NCI-H2029 (cell line): ENCODE measurements at regions not wholly inside any gene's neighbourhood (a gene's known extent, or its start where the extent isn't known, plus 50 kb on each side); places are given as distances from the start of the nearest gene placed in this dataset.
A peak's percentile ranks its signal among the peaks of the same experiment; 100 is the strongest.

Experiments used
- DNase-seq: peaks from one replicate; lab custom pipeline; 2025; lab: John Stamatoyannopoulos, UW

DNA sequence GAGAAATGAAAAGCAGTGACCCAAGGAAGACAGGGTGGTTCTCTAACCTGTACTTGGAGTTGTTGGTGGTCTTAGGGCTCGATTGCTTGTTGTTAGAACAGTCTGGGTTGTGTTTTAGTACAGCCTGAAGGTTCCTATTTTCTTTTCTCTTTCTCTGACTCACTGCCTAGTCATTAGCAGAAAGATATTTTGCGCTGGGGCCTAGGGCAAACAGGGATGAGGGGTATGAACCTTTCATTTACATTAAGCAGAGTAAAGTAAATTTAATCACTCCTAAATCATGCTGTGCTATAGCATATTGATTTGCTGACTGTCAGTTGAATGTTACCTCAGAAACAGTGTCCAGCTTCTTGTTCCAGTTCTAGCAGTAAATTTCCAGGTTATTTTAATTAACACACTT, 197.2 kb downstream of the RWDD3 start:
- DNase-seq: no peak

DNA sequence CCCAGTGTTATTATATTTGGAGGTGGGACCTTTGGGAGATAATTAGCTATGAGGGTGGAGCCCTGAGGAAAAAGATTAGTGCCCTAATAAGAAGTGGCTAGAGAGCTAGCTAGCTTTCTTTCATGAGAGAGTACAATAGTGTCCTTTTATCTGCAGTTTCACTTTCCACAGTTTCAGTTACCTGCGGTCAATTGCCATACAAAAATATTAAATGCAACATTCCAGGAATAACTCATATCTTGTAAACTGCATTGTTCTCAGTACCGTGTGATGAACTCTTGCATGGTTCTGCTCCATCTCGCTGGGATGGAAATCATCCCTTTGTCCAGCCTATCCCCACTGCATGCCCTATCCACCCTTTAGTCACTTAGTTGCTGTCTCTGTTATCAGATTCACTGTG, 201.6 kb downstream of the RWDD3 start:
- no peak for DNase-seq

DNA sequence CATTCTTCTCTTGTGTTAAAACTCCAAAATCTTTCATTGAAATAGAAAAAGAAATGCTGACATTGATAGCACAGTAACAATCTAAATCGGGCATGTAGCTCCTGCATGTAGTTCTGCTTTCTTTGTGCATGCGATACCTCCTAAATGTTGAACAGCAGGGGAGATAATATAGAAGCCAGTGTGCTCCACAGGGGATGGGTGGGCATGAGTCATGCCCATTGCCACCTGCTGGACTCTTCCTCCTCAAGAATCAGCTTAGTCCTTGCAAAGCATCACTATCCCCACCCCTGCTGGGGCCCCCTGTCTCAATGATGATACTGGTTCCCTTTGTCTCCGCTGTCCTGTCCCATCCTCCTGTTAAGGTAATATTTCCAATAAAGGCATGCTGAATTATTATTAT, 203.0 kb downstream of the RWDD3 start:
- DNase-seq: no peak

DNA sequence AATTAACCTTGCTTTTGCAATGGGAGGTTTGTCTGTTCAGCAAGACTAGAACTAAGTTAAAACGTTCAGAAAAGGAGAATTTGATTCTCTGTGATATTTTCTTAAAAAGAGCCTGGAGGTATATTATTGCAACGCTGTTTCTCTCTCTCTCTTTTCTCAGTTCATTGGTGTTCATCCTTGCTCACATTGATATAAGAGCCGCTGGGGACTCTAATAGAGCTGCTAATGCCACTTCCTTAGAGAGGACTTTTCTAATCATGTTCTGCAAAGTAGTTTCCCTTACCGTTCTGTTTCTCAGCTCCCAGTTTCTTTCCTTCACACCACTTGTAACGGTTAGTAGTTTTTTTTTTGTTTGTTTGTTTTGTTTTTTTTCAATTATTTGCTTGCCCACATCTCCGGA, 203.8 kb downstream of the RWDD3 start:
- DNase-seq: no peak

DNA sequence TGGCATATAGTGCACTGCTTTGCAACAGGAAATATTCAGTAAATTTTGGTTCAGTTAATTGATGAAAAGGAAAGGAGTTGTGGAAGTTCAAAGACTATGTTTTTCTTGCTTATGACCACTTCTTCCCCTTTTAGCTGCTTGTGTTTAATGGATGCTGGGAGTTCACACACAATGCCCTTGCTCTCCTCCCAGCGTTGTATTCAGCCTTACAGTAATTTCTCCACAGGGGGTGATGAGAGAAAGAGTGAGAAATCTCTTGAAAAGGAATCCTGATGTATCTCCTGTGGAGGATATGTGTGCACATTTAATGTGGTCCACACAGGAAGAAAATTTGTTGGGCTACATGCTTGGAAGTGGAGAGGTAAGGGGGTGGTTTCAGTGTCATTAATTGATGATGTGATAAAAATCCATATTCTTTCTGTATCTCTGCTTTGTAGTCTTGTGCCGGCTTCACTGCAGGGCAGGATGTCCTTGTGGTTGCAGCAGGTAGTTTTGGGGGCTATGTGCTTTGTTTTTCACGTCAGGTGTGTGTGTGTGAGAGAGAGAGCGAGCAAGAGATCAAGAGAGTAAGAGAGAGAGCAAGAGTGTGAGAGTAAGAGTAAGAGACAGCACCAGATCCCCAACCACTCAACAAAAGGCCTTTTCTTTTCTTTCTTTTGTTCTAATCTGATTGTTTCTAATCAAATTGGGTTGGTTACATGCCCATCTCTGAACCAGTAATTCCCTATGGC, 204.4 kb downstream of the RWDD3 start:
- no peak for DNase-seq

DNA sequence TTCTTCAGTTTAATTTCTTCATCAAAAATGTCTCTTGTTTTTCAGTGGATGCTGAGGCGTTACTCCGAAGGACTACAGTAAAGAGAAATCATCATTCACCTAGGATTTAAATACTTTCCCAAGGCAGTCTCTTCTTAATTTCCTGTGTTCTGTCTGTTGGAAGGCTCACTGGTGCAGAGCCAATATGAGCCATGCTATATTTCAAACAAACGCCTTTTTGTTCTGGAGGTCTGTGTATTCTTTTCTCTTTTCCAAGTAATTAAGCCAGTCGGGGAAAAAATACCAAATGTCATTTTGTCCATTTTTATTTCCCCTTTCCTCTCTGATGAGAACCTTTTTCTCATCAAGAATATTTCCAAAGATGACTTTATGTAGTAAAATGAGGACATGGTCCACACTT, 206.5 kb downstream of the RWDD3 start:
- DNase-seq: no peak

DNA sequence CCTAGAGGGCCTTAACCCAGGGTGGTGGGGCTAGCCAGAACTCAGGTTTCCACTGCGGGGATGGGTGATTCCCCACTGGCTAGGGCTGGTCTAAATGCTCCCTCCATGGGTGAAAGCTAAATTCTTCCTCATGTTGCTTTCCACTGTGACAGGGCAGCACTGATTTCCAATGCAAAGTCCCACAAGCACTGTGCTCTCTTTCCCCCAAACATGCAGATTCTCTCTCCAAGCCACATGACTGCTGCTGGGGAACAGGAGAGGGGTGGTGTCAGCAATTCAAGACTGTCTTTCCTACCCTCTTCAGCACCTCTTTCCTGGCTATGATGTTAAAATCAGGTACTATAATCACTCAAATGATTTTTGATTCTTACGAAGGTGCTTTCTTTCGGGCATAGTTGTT, 215.5 kb downstream of the RWDD3 start:
- no peak for DNase-seq

DNA sequence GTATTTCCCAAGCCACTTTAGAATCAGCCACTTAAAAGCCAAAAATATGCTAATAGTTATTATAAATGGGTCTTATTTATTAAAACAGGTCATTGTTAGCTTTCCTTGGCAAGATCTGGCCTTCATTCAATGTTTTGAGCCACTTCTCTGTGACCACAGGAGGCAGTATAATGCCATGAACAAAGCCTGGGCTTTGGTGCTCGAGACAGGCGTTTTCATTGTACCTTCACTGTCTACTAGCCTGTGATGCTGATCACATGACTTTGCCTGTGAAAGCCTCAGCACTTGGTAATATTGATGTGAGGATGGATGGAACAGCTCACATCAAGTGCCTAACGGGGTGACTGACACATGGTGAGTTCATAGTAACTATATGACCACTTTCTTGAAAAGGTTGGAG, 217.0 kb downstream of the RWDD3 start:
- DNase-seq: no peak

DNA sequence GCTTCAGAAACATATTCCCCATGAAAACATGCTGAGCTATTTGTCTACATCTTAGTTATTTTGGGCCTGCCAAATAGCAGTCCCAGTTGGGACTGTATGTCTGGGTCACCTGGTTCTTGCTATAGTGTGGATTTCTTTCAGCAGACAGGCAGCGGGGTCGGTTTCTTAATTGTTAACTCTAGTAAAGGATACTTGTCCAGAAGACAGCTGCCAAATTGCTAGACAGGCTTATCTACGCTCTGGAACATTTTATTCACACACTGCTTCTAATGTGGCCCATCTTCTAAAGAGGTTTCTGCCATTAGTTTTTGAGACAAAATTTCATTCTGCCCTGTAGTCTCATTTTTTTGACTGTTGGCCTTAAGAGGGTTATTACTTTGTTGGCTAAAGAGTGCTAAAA, 217.9 kb downstream of the RWDD3 start:
- no peak for DNase-seq

DNA sequence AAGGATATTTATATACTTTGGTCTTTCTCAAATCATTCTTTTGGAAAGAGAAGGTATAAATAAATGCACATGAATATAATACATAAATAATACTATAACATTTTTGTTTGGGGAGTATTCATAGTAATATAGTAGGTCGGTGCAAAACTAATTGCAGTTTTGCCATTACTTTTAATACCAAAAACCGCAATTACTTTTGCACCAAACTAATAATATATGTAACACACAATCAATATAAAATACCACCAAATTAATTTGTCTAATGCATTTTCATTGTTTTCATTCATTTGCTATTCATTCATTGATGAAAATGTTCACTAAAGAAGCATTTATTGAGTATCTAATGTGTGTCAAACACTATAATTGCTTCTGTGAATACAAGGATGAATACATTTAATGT, 219.0 kb downstream of the RWDD3 start:
- DNase-seq: no peak

DNA sequence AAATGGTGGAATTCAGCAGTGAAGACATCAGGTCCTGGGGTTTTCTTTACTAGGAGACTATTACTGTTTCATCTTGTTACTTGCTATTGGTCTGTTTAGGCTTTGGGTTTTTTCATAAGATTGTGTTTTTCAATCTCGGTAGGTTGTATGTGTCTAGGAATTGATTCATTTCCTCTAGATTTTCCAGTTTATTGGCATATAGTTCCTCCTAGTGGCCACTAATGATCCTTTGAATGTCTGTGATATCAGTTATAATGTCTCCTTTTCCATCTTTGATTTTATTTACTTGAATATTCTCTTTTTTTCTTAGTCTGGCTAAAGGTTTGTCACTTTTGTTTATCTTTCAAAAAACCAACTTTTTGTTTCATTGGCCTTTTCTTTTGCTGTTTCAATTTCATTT, 233.0 kb downstream of the RWDD3 start:
- DNase-seq: no peak

DNA sequence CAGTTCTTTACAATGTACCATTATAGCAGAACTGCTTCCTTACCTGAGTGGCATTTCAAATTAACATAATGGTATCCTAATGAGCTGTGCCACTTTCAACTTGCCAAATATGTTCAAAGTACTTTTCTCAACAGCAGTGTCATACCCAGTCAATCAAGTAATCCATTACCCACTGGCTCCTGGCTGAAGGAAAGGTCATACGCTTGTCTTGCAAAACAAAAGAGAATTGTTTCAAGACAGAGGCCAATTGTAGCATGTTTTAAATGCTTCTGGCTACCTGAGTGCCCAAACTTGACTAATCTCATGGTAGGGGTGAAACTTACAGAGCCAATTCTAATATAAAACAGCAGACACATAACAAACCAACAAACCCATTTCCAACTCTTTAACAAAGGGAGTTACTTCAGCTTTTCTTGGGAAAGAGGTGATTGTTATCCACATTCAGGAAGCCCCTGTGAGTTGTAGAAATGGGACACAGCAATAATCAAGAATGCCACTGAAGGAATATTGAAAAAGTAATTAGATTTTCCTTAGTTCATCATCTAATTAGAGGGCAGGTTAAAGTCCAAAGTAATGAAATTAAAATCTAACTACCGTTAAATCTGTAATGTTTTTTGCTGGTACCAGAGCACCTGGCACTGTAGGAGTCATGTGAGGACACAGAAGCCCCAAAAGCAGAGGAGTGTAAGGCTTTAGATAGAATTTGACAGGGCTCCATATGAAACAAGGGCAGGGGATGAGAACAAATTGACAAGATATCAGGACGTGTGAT, 241.9 kb downstream of the RWDD3 start:
- no peak for DNase-seq

DNA sequence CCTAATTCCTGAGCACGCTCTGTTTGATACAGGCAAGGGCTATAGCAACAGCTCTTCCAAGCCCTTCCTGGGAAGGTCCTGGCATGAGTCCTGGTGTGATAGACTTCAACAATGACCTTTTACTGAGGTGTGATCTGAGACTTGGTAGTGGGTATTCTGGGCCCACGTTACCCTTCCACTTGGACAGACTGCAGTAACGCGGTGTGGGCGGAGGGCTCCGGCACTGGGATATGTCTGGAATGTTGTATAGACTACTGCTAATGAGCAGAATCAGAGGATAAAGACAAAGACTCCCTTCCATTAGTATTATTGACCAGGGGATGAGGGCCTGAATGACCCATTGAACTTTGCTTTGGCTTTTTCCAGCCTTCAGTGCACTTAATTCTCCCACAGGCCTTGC, 262.3 kb downstream of the RWDD3 start:
- no peak for DNase-seq

DNA sequence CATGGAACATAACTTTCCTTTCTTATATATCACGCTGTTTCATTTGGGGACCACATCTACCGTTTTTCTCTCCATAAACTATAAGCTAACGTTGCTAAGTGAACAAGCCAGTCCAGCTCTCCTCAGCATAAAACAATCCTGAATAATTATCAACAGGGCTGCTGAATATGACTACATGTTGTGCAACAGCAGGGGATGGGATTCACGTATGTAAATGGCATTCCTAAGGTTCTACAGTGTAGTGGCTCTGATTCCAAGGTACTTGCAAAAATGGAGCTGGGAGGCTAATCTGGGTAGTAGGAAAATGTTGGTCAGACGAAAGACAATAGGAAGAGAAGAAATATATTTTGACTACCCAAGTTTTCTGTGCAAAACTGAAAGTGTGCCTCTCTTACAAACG, 262.8 kb downstream of the RWDD3 start:
- no peak for DNase-seq

DNA sequence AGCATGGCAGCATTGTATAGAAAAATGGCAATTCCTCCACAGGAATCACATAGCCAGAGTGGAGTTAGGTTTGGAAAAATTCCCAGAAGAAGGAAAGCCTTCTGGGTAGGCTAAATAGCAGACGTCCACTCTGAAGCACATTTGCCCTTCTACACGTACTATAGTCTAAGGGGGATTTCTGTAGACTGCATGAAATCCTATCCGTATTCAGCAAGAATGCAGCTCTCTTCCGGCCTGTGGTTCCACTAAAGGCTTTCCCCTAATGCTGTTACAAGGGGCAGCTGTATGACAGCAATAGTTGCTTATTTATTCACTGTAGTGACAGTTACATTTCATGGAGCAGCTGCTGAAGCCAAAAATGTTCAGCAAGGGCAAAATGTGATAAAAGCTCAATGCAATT, 263.6 kb downstream of the RWDD3 start:
- no peak for DNase-seq

DNA sequence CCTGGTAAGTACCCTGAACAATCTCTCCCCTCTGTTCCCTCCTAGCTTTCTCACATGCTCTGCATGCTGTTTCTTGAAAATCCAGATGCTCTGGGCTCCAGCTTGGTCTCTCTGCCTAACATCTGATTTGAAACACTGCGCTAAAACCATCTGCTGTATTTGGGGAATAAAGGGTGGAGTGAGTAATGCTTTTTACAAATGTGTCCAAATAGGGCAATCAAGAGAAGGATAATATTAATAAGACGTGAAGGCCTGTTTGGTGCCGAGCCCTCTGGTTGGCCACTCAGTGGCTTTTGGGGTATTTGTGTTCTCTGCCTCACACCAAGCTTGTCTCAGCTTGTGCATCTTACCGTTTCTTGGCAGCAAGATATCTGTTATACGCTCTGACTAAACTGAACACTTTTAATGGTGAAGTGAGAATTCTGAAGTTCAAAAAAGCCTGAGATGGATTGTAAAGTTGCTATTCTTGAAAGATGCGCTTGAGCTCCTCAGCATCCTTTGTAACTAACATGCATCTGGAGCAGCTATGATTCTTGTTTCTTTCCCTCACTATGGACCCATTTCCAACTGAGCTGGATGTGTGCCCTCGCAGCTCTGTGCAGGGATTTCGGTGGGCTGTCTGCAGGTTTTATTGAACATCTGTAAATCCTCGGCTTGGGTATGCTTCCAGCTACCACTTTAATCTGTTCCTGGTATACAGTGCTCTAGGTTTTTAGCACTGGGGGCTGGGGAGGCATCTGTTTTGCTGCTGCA, 269.4 kb downstream of the RWDD3 start:
- DNase-seq: no peak

DNA sequence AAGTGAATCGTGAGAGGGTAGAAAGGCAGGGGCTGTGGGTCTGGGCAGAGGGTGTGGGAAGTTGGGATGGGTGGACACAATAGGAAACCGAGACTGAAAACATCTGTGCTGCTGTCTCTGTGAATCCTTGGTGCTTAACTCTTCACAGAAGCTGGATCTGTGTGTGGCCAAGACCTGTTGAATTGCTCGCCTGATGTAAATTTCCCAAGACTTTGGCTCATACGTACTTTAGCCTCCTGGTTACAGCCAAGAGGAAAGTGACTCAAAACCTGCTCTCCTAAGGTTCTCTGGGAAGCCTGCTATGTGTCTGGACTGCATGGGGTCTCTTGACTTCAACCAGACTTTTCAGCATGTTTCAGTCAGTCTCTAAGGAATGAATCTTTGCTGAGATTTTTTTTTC, 270.3 kb downstream of the RWDD3 start:
- DNase-seq: no peak

DNA sequence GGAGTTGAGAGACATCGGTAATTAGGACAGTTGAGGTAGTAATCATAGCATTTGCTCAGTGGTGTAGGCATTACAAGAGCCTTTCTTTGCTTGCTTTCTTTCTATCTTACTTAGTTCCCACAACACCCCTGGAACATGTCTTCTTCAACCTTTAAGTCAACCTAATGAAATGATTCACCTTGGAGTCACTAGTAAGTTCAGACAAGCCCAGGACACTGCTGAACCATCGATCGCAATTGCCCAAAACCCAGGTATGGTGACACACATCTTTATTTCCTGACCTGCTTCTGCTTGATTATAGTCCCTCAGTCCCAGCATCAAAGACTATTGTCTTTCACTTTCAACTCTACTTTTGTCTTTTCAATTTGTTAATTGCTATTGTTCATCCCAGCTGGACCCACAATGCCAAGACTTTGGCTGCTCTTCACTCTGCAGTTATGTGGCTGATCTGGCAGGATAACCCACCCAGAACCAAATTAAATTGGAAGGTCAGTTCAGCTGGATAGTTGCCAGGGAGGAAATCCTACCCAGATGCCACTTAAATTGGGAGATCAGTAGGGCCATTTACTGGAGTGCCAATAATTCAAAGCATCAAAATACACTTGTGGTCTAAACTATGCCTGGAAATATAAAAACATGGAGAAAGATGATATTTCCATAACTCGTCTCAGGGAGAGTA, 272.9 kb downstream of the RWDD3 start:
- peak; percentile 25 for DNase-seq

DNA sequence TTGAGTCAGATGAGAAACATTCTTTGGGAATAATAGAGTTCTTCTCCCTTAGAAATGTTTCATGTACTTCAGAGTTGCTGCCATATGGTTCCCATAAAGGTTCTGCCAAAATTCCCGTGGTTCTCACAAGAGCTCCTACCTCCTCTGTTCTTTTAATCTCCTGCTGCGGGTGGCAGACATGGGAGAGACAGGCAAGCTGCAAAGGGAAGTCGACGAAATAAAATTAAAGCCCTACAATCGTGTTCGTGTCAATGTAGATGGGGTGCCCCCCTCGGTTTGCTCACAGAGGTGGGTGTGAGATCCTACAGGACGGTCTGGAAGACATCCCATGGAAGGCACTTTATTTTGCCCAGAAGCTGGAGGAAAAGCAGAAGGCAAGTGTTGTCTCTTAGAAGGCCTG, 276.0 kb downstream of the RWDD3 start:
- DNase-seq: no peak

DNA sequence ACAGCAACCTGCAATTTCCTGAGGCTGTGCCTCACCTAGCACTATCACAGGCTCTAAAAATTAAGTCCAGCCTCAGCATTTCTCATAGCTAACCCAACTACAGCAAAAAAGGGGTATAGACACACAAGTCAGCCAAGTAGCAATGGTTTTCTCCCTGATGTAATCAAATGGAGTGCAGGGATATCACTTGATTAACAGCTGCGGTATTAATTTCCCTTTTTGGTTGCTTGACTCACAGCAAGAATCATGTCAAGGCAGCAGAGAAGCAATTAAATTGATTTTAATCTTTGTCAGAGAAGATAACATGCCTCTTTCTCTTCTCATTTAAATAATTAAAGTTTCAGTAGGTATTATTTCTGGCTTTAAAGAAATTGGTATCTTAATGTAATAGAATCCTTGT, 278.9 kb downstream of the RWDD3 start:
- no peak for DNase-seq

DNA sequence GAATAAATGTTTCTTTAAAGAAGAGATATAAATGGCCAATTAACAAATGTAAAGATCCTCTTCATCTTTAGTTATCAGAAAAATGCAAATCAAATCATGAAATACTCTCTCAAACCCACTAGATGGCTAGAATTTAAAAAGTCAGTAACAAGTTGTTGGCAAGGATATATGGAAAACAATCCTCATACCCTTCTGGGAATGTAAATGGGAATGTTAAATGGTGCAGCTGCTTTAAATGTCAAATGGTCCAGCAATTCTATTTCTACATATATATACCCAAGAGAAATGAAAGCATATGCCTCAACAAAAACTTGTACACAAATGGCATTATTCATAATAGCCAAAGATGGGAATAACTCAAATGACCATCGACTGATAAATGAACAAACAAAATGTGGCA, 283.5 kb downstream of the RWDD3 start:
- no peak for DNase-seq

DNA sequence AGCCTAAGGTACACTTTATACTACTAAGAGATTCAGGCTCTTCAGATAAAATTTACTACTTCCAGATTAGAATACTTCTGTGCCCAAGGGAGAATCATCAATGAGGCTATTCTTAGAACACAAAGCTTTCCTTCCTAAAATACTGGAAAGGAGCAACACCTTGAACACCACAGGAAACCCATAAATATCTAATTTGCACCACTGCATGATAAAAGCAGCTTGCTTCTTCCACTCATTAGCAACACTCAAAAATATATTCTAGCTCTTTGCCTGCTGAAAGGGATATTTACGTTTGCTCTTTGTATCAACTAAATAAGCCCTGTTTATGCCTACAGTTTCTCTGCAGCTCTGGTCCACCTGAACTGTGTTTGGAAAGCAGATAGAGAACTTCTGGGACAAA, 284.3 kb downstream of the RWDD3 start:
- no peak for DNase-seq

DNA sequence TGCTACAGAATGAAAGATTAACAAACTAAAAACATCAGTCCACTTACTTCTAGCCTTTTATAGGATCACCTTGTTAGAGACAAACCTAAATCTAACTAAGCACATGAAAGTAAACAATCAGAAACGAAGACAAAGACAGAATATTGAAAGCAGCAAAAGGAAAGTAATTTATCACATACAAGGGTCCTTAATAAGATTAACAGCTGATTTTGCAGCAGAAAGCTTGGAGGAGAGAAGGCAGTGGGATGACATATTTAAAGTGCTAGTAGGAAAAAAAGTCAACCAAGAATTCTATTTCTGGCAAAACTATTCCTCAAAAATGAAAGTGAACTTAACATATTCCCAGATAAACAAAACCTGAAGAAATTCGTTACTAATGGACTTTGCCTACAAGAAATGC, 286.4 kb downstream of the RWDD3 start:
- DNase-seq: no peak
